Coronary artery (tissue), 2 donors: ENCODE measurements at regions not wholly inside any gene's neighbourhood (a gene's known extent, or its start where the extent isn't known, plus 50 kb on each side); places are given as distances from the start of the nearest gene placed in this dataset.

Experiments used
- DNase-seq: peaks from one replicate; pipeline ENCODE4 v3.0.0-alpha.2; 2017; ENCODE audit warnings: low spot score
- H3K27ac ChIP-seq, 2 donors: fragments of 200-600 bp; sonication (generic); one replicate each; pipeline ENCODE4 v1.5.1; 2016 to 2019
- H3K4me3 ChIP-seq: fragments of 200-600 bp; sonication (generic); 2 replicates; pipeline ENCODE4 v1.5.1; 2016; ENCODE audit warnings: mild to moderate bottlenecking, moderate library complexity
- TF ChIP-seq, protein P1 (sequence below): fragments of 200-600 bp; sonication (generic); IDR thresholded peaks from one replicate; pipeline ENCODE4 v1.5.1; 2019; ENCODE audit warnings: antibody characterized with exemption

DNA sequence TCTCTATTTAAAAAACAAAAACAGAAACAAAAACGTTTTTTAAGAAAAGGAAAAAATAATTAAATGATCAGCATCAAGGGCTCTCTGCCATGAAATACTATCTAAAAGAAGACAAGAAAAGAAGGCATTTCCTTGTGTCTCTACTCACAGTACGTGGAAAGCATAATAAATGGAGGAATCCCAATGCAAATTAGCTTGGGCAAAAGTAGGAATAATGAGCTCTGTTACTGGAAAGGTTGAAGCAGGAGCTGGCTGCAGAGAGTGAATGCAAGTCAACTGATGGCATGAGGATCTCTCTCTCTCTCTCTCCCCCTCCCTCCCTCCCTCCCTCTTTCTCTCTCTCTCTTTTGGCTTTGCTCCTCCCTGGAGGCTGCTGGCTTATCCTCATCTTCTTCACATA, 85.9 kb downstream of the TBX3 start:
- Histone ChIP-seq H3K27ac (no peak overlapping the region), H3K4me3 (no peak overlapping the region)
- DNase-seq = no peak
- TF ChIP-seq, protein P1, sequence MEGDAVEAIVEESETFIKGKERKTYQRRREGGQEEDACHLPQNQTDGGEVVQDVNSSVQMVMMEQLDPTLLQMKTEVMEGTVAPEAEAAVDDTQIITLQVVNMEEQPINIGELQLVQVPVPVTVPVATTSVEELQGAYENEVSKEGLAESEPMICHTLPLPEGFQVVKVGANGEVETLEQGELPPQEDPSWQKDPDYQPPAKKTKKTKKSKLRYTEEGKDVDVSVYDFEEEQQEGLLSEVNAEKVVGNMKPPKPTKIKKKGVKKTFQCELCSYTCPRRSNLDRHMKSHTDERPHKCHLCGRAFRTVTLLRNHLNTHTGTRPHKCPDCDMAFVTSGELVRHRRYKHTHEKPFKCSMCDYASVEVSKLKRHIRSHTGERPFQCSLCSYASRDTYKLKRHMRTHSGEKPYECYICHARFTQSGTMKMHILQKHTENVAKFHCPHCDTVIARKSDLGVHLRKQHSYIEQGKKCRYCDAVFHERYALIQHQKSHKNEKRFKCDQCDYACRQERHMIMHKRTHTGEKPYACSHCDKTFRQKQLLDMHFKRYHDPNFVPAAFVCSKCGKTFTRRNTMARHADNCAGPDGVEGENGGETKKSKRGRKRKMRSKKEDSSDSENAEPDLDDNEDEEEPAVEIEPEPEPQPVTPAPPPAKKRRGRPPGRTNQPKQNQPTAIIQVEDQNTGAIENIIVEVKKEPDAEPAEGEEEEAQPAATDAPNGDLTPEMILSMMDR = no peak

DNA sequence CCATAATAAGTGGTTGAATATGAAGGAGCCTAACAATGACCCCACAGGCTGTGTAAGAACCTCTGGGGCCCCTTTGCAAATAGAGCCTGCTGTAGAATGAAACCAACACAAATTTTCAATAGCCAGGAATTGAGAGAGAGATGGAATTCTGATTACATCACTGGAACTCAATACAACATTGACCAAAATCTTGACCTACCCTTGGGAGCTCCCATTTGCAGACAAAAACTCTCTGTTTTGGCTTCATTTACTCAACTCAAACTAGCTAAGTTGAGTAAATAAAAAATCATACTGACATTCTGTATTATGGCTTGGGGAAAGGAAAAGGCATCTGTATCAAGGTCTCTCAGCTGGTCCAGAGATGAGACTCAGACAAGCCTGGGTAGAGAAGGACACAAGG, 91.0 kb downstream of the TBX3 start:
- no peak for DNase-seq
- TF ChIP-seq, protein P1 = no peak
- no peak overlapping the region for H3K4me3 ChIP-seq
- H3K27ac ChIP-seq = no peak overlapping the region

GRCh38 chr12:114588061-114588460, 95.9 kb downstream of the TBX3 start:
- DNase-seq = no peak
- Histone ChIP-seq H3K4me3 (no peak overlapping the region), H3K27ac (no peak overlapping the region)
- TF ChIP-seq, protein P1 = no peak

GRCh38 chr12:114580306-114580705, 103.7 kb downstream of the TBX3 start:
- no peak for DNase-seq
- TF ChIP-seq, protein P1 = no peak
- Histone ChIP-seq H3K27ac (no peak overlapping the region), H3K4me3 (no peak overlapping the region)

GRCh38 chr12:114579389-114579788, 104.6 kb downstream of the TBX3 start:
- DNase-seq = no peak
- TF ChIP-seq, protein P1 = no peak
- Histone ChIP-seq H3K27ac (no peak overlapping the region), H3K4me3 (no peak overlapping the region)

- no peak overlapping the region for H3K4me3 ChIP-seq
- H3K27ac ChIP-seq = no peak overlapping the region
- DNase-seq = no peak
- TF ChIP-seq, protein P1 = no peak
Observed at GRCh38 chr12:114562654-114563053, 121.3 kb downstream of the TBX3 start.

- no peak for DNase-seq
- TF ChIP-seq, protein P1 = no peak
- Histone ChIP-seq H3K27ac (no peak overlapping the region), H3K4me3 (no peak overlapping the region)
Observed at GRCh38 chr12:114555451-114555850, 128.5 kb downstream of the TBX3 start.
